ENCODE measurements at regions not wholly inside any gene's neighbourhood (a gene's known extent, or its start where the extent isn't known, plus 50 kb on each side); places are given as distances from the start of the nearest gene placed in this dataset.

DNA sequence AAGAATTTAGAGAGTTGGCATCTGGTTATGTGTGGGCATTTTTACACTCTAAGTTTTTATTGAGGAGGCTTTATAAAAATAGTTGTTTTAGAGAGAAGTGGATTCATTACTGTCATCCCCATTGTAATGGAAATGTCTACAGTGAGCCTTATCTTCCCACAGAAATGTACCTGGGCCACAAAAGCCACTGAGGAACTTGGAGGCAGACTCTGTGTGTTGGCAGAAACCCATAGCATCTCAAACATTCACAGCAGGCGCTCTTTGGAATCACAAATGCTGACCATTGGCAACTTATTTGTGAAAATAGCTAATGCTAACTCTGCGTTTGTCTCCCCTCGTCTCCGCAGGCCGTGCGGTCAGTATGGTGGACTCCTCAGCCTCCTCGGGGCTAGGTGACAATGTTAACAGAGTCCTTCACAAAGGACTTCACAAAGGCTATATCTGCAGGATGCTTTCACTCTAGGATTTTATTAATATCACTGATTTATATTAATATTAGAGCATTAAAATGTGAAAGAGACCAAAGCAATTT lies 689.1 kb upstream of the POU3F3 start:
- intact Hi-C loops (cut with DNase I, micrococcal nuclease): no loop called here
- ATAC-seq: no peak
- TF ChIP-seq, protein P1, sequence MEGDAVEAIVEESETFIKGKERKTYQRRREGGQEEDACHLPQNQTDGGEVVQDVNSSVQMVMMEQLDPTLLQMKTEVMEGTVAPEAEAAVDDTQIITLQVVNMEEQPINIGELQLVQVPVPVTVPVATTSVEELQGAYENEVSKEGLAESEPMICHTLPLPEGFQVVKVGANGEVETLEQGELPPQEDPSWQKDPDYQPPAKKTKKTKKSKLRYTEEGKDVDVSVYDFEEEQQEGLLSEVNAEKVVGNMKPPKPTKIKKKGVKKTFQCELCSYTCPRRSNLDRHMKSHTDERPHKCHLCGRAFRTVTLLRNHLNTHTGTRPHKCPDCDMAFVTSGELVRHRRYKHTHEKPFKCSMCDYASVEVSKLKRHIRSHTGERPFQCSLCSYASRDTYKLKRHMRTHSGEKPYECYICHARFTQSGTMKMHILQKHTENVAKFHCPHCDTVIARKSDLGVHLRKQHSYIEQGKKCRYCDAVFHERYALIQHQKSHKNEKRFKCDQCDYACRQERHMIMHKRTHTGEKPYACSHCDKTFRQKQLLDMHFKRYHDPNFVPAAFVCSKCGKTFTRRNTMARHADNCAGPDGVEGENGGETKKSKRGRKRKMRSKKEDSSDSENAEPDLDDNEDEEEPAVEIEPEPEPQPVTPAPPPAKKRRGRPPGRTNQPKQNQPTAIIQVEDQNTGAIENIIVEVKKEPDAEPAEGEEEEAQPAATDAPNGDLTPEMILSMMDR (IDR thresholded peaks at IDR 0.05): no peak
- no peak for DNase-seq
- Histone ChIP-seq H3K4me3 (no peak overlapping the region), H3K4me1 (ENCODE audit: low read depth) (no peaks in the 10 kb centered on the region), H3K36me3 (ENCODE audit: low read depth) (no peaks in the 10 kb centered on the region), H3K9me3 (no peaks in the 10 kb centered on the region)

- TF ChIP-seq, protein P1 (IDR thresholded peaks at IDR 0.05): no peak
- no peak overlapping the region for H3K4me3 ChIP-seq
- H3K36me3 ChIP-seq (ENCODE audit: low read depth): no peaks in the 10 kb centered on the region
- no peak for DNase-seq
- H3K9me3 ChIP-seq: no peaks in the 10 kb centered on the region
- intact Hi-C loops (cut with DNase I, micrococcal nuclease): no loop called here
- no peak for ATAC-seq
- H3K4me1 ChIP-seq (ENCODE audit: low read depth): no peaks in the 10 kb centered on the region
These were observed 676.7 kb upstream of the POU3F3 start for GRCh38 chr2:104177179-104177578.

DNA sequence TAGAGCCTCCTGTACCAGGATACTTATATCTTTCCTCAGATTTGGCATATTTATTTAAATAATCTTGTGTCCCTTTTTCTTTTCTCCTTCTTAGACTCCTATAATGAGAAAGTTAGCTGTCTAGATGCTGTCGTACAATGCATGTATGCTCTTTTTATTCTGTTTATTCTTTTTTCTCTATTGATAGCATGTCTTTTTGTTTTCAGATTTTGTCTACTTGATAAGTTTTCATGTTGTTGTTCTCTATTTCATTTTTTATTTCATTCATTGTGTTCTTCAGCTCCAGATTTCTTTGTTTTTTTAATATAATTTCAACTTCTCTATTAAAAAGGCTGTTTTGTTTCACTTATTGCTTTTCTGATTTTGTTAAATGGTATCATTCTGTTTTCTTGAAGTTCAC lies 674.3 kb upstream of the POU3F3 start:
- ATAC-seq: no peak
- TF ChIP-seq, protein P1 (IDR thresholded peaks at IDR 0.05): no peak
- Histone ChIP-seq H3K36me3 (ENCODE audit: low read depth) (no peaks in the 10 kb centered on the region), H3K4me1 (ENCODE audit: low read depth) (no peaks in the 10 kb centered on the region), H3K4me3 (no peak overlapping the region), H3K9me3 (no peaks in the 10 kb centered on the region)
- DNase-seq: no peak
- intact Hi-C loops (cut with DNase I, micrococcal nuclease): no loop called here

- DNase-seq (no peak), ATAC-seq (no peak)
- Histone ChIP-seq H3K36me3 (ENCODE audit: low read depth) (no peaks in the 10 kb centered on the region), H3K9me3 (no peaks in the 10 kb centered on the region), H3K4me1 (ENCODE audit: low read depth) (no peaks in the 10 kb centered on the region), H3K4me3 (no peak overlapping the region)
- TF ChIP-seq, protein P1 (IDR thresholded peaks at IDR 0.05): no peak
- intact Hi-C loops (cut with DNase I, micrococcal nuclease): no loop called here
These were observed 653.3 kb upstream of the POU3F3 start for GRCh38 chr2:104200533-104201168.

- intact Hi-C loops (cut with DNase I, micrococcal nuclease): no loop called here
- ATAC-seq: no peak
- Histone ChIP-seq H3K4me3 (no peak overlapping the region), H3K36me3 (ENCODE audit: low read depth) (no peaks in the 10 kb centered on the region), H3K9me3 (no peaks in the 10 kb centered on the region), H3K4me1 (ENCODE audit: low read depth) (no peaks in the 10 kb centered on the region)
- TF ChIP-seq, protein P1 (IDR thresholded peaks at IDR 0.05): no peak
- no peak for DNase-seq
These were observed 640.2 kb upstream of the POU3F3 start for GRCh38 chr2:104213758-104214157.

Measured in mucosa of descending colon (tissue), 3 donors.